Ovary (tissue), 7 donors: ENCODE measurements at regions not wholly inside any gene's neighbourhood (a gene's known extent, or its start where the extent isn't known, plus 50 kb on each side); places are given as distances from the start of the nearest gene placed in this dataset.

Source experiments
- DNase-seq, 5 donors: peaks; one replicate each; pipeline ENCODE4 v3.0.0-alpha.2; 2019 to 2020
- H3K27ac ChIP-seq, 2 donors: fragments of 200-600 bp; one replicate each; pipeline versions ENCODE4 v1.5.1 to v1.8.0; 2019 to 2022
- H3K27me3 ChIP-seq: fragments of 200-600 bp; one replicate; pipeline ENCODE4 v1.8.0; 2022
- H3K36me3 ChIP-seq: fragments of 200-600 bp; sonication (generic); one replicate; pipeline ENCODE4 v1.5.1; 2019
- H3K4me1 ChIP-seq: one replicate; pipeline ENCODE4 v1.8.1; 2013; ENCODE audit warnings: mild to moderate bottlenecking, moderate library complexity; ENCODE audit not compliant: insufficient read depth
- H3K4me3 ChIP-seq: fragments of 200-600 bp; sonication (generic); one replicate; pipeline ENCODE4 v1.5.1; 2017
- H3K9me3 ChIP-seq, 2 donors: fragments of 200-600 bp in 1 of 2; sonication (generic) in 1 of 2; one replicate each; pipeline versions ENCODE4 v1.5.1 to v1.8.1; 2013 to 2019; ENCODE audit warnings: mild to moderate bottlenecking in 1 of 2, moderate library complexity in 1 of 2
- EP300 ChIP-seq: sonication (generic); formaldehyde crosslinking; IDR thresholded peaks from one replicate; pipeline ENCODE4 v1.6.1; 2017; ENCODE audit warnings: antibody characterized with exemption
- POLR2A ChIP-seq: fragments of 450-650 bp; IDR thresholded peaks from one replicate; pipeline ENCODE4 v1.6.1; 2017; ENCODE audit warnings: antibody characterized with exemption, mild to moderate bottlenecking, moderate library complexity
- WGBS, 3 donors: extraction: QIAGEN DNeasy Blood & Tissue Kit in 1 of 3; methylation state at CpG; one replicate each; pipeline versions ENCODE4 v1.1.5 to v1.1.7; 2013 to 2017; 5-methylcytosine and 5-hydroxymethylcytosine counted together
- intact Hi-C, 4 donors: fragments of 100-400 bp; cut with DNase I; formaldehyde crosslinking; loops; one replicate each; pipeline versions ENCODE4 v1.11.0 to v1.15.1; 2022 to 2023
- TF ChIP-seq, protein P1 (sequence below), 3 donors: fragments of 450-650 bp in 2 of 3; fragments of 200-600 bp in 1 of 3; IDR thresholded peaks; one replicate each; pipeline versions ENCODE4 v1.5.1 to v1.8.0; 2016 to 2022; ENCODE audit warnings: antibody characterized with exemption in 3 of 3, mild to moderate bottlenecking in 1 of 3
- donor health status: DM: no; HTN: no; CAD: no; lungs with moderate emphysema.
- donor health status: DM: no; HTN: no; CAD: no.
- donor health status: Bipolar disorder and iron deficiency.
- donor health status: DM: no; HTN: no; CAD: no.
- donor health status: DM: yes; HTN: yes; CAD: no.

DNA sequence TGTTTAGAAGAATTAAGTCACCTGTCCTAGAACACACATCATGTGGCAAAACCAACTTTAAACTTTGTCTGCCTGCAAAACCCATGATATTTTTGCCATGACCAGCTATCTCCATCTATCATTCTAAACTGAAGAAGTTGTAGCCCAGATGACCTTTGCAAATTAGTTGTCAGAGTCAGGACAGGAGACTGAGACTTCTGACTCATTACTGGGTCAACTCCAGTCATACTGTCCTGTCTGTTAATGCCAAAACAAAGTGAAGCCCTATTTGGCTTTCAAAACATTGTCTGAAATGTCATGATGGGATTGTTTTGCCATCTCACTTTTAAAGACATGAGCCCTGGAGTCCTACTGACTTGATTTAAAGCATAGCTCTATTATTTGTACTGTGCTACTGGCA, 365.7 kb upstream of the CPEB2 start:
- Histone ChIP-seq H3K36me3 (no peaks in the 10 kb centered on the region), H3K27me3 (no peaks in the 10 kb centered on the region), H3K27ac (no peak overlapping the region), H3K4me1 (no peaks in the 10 kb centered on the region), H3K4me3 (no peak overlapping the region), H3K9me3 (no peaks in the 10 kb centered on the region)
- intact Hi-C loops: no loop called here
- DNase-seq: no peak
- TF ChIP-seq, protein P1, sequence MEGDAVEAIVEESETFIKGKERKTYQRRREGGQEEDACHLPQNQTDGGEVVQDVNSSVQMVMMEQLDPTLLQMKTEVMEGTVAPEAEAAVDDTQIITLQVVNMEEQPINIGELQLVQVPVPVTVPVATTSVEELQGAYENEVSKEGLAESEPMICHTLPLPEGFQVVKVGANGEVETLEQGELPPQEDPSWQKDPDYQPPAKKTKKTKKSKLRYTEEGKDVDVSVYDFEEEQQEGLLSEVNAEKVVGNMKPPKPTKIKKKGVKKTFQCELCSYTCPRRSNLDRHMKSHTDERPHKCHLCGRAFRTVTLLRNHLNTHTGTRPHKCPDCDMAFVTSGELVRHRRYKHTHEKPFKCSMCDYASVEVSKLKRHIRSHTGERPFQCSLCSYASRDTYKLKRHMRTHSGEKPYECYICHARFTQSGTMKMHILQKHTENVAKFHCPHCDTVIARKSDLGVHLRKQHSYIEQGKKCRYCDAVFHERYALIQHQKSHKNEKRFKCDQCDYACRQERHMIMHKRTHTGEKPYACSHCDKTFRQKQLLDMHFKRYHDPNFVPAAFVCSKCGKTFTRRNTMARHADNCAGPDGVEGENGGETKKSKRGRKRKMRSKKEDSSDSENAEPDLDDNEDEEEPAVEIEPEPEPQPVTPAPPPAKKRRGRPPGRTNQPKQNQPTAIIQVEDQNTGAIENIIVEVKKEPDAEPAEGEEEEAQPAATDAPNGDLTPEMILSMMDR (IDR thresholded peaks at IDR 0.05): no peak
- TF ChIP-seq EP300 (no peak), POLR2A (no peak)

DNA sequence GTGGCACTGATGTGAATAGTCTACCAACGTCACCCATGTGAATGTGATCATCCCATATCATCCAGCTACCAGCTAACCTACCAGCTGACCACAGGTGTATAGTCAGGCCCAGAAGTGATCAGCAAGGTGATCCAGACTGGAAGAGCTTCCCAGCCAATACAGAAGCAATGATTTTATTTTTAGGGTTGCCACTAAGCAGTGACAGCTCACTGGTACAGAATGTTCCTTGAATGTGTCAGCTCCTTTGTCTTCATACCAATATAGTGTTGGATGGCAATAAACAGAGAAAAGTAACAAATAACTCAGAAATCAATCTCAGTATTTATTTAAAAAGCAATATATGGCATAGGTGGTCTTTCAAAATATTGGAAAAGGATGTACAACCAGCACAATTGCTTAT, 361.8 kb upstream of the CPEB2 start:
- intact Hi-C loops: no loop called here
- no peak overlapping the region for H3K27ac ChIP-seq
- WGBS, 3 donors: 77 to 90% (median 86%) methylated on average over 1 of the region's 1 CpG

DNA sequence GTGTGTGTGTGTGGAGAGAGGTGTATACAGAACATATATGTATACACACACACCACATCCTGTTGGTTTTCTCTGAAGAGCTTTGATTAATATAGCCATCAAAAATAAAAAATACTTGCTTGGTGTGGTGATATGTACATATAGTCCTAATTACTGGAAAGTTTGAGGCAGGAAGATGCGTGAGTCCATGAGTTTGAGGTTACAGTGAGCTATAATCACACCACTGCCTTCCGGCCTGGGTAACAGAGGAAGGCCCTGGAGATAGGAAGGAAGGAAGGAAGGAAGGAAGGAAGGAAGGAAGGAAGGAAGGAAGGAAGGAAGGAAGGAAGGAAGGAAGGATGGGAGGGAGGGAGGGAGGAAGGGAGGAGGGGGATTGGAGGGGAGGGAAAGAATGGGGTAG, 360.4 kb upstream of the CPEB2 start:
- 77 to 92% (median 78%) methylated on average over 2 of the region's 2 CpGs for WGBS, 3 donors

More for the DNA sequence above, 361.8 kb upstream of the CPEB2 start:
- Histone ChIP-seq H3K4me1 (no peaks in the 10 kb centered on the region), H3K36me3 (no peaks in the 10 kb centered on the region), H3K27me3 (no peaks in the 10 kb centered on the region), H3K9me3 (no peaks in the 10 kb centered on the region), H3K4me3 (no peak overlapping the region)
- TF ChIP-seq, protein P1 (IDR thresholded peaks at IDR 0.05): no peak
- no peak for TF ChIP-seq POLR2A
- TF ChIP-seq EP300: no peak
- no peak for DNase-seq

DNA sequence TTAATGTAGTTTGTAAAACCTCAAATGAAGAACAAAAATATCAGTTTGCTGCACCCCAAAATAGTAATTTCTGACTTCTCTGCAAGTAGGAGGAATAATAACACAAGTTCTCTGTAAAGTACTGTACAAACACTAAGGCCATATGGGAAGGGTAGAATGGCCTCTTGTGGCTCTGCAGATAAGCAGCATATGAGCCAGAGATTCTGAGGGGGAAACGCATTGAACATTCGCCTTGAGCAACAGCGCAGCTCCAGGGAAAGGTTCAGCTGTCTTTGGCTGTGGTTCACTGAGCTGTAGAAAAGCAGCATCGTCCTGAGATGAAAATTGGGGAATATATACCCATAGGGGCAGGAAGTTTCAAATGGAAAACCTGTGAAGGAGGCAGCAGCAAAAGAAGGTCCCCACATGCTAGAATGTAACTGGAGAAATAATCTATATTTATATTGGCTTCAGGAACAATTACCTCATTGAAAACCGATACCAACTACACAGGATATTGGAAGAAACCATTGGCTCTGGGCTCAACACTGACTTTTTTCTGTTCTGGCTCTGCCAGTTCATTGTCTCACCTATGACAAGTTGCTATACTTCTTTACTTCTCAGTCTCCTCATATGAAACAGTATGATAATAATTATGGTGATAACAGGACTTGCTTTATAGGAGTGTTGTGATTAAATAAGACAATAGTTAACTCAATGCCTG, 357.6 kb upstream of the CPEB2 start:
- intact Hi-C loops: no loop called here
- H3K36me3 ChIP-seq: no peaks in the 10 kb centered on the region
- TF ChIP-seq EP300: no peak
- no peak for TF ChIP-seq POLR2A
- TF ChIP-seq, protein P1 (IDR thresholded peaks at IDR 0.05): no peak
- no peak for DNase-seq
- 66 to 77% (median 74%) methylated on average over 5 of the region's 5 CpGs for WGBS, 3 donors
- no peaks in the 10 kb centered on the region for H3K9me3 ChIP-seq
- H3K4me3 ChIP-seq: no peak overlapping the region
- H3K27me3 ChIP-seq: no peaks in the 10 kb centered on the region
- H3K4me1 ChIP-seq: no peaks in the 10 kb centered on the region
- no peak overlapping the region for H3K27ac ChIP-seq

More for the DNA sequence above, 360.4 kb upstream of the CPEB2 start:
- Histone ChIP-seq H3K27ac (no peak overlapping the region), H3K9me3 (no peaks in the 10 kb centered on the region), H3K4me3 (no peak overlapping the region), H3K36me3 (no peaks in the 10 kb centered on the region), H3K4me1 (no peaks in the 10 kb centered on the region), H3K27me3 (no peaks in the 10 kb centered on the region)
- intact Hi-C loops: no loop called here
- no peak for DNase-seq
- no peak for TF ChIP-seq POLR2A
- no peak for TF ChIP-seq EP300
- TF ChIP-seq, protein P1 (IDR thresholded peaks at IDR 0.05): no peak
